ENCODE measurements at regions not wholly inside any gene's neighbourhood (a gene's known extent, or its start where the extent isn't known, plus 50 kb on each side); places are given as distances from the start of the nearest gene placed in this dataset.

- no peak for DNase-seq
- H3K4me3 ChIP-seq, result no peak overlapping the region
- H3K9me3 ChIP-seq, result no peaks in the 10 kb centered on the region
- peaks cover 0 to 8% of the 10 kb centered on the region in 2 donors for H3K27me3 ChIP-seq
- H3K4me1 ChIP-seq, result no peaks in the 10 kb centered on the region
- no peaks in the 10 kb centered on the region for H3K36me3 ChIP-seq
- TF ChIP-seq, protein P1, sequence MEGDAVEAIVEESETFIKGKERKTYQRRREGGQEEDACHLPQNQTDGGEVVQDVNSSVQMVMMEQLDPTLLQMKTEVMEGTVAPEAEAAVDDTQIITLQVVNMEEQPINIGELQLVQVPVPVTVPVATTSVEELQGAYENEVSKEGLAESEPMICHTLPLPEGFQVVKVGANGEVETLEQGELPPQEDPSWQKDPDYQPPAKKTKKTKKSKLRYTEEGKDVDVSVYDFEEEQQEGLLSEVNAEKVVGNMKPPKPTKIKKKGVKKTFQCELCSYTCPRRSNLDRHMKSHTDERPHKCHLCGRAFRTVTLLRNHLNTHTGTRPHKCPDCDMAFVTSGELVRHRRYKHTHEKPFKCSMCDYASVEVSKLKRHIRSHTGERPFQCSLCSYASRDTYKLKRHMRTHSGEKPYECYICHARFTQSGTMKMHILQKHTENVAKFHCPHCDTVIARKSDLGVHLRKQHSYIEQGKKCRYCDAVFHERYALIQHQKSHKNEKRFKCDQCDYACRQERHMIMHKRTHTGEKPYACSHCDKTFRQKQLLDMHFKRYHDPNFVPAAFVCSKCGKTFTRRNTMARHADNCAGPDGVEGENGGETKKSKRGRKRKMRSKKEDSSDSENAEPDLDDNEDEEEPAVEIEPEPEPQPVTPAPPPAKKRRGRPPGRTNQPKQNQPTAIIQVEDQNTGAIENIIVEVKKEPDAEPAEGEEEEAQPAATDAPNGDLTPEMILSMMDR (IDR thresholded peaks at IDR 0.05), result no peak
- no peak for TF ChIP-seq POLR2A (IDR thresholded peaks at IDR 0.05)
- no peak overlapping the region for H3K27ac ChIP-seq
Measured at GRCh38 chr17:79220713-79221291, 146.2 kb downstream of the ENGASE start.

DNA sequence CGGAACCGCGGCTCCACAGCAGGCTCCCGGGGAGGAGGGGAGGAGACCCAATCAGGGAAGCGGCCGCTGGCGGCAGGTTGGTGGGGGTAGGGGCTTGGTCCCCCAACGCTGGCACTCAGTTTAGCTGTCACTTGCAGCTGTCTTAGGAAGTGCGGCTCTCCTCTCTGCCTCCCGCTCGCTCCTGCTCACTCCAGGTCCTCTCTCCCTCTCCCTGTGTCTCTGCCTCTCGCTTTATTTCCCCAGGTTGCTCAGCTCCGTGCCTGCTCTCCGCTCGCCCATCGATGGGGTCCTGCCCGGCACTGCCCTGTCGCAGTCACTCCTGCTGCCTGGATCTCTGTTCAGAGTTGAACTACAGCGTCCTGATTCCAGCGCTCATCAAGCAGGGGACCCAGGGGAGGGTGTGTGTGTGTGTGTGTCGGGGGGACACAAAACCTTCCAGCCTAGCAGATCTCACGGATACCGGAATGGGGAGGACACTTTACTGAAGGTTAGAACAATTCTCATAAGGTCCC, 145.6 kb downstream of the ENGASE start:
- TF ChIP-seq, protein P1 (IDR thresholded peaks at IDR 0.05), result no peak
- TF ChIP-seq POLR2A (IDR thresholded peaks at IDR 0.05), result no peak
- Histone ChIP-seq H3K27me3 (peaks cover 0 to 8% of the 10 kb centered on the region in 2 donors), H3K36me3 (no peaks in the 10 kb centered on the region), H3K27ac (no peak overlapping the region), H3K9me3 (no peaks in the 10 kb centered on the region), H3K4me1 (no peaks in the 10 kb centered on the region), H3K4me3 (no peak overlapping the region)
- no peak for DNase-seq

DNA sequence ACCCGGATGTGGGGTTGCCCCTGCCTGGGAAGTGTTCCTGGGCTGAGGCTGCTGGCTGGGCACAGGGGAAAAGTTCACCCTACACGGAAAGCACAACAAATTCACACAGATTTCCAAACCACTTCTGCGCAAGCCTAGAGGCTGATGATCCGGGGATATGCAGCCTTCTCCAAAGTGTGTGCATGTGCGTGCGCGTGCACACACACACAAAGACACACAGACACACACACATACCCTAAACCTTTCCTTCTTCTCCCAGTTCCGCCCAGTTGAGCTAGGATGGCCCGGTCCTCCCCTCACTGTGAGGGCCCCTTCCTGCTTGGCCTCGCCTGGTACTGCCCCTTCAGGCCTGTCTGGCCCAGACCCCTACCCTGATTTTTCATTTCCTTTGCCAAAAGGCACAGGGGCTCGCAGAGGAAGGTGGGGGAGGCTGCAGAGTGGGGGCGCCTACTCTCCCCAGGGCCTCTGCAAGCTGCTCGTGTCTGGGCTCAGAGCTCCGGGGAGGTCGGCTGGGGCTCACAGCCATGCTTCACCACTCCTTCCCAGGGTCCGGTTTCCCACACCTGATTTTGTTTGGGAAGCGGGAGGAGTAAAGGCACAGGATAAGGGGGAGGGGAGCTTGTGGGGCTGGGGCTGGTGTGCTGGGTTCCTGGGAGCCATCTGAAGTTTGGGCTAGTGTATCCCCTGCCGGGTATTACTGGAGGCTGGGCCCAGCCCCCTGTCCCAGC, 144.7 kb downstream of the ENGASE start:
- no peaks in the 10 kb centered on the region for H3K36me3 ChIP-seq
- DNase-seq, result no peak
- H3K27ac ChIP-seq, result no peak overlapping the region
- TF ChIP-seq, protein P1 (IDR thresholded peaks at IDR 0.05), result no peak
- no peak for TF ChIP-seq POLR2A (IDR thresholded peaks at IDR 0.05)
- no peaks in the 10 kb centered on the region for H3K9me3 ChIP-seq
- no peaks in the 10 kb centered on the region for H3K4me1 ChIP-seq
- H3K27me3 ChIP-seq, result peaks cover 0 to 8% of the 10 kb centered on the region in 2 donors
- no peak overlapping the region for H3K4me3 ChIP-seq

GRCh38 chr17:79218825-79219200, 144.2 kb downstream of the ENGASE start:
- no peak for DNase-seq
- no peak overlapping the region for H3K27ac ChIP-seq
- H3K4me3 ChIP-seq, result no peak overlapping the region
- H3K27me3 ChIP-seq, result peaks cover 0 to 8% of the 10 kb centered on the region in 2 donors
- no peaks in the 10 kb centered on the region for H3K9me3 ChIP-seq
- H3K4me1 ChIP-seq, result no peaks in the 10 kb centered on the region
- TF ChIP-seq, protein P1 (IDR thresholded peaks at IDR 0.05), result no peak
- no peak for TF ChIP-seq POLR2A (IDR thresholded peaks at IDR 0.05)
- H3K36me3 ChIP-seq, result no peaks in the 10 kb centered on the region

GRCh38 chr17:79218175-79218824, 143.7 kb downstream of the ENGASE start:
- TF ChIP-seq, protein P1 (IDR thresholded peaks at IDR 0.05), result no peak
- no peak for TF ChIP-seq POLR2A (IDR thresholded peaks at IDR 0.05)
- Histone ChIP-seq H3K4me3 (no peak overlapping the region), H3K27me3 (peaks cover 0 to 8% of the 10 kb centered on the region in 2 donors), H3K9me3 (no peaks in the 10 kb centered on the region), H3K36me3 (no peaks in the 10 kb centered on the region), H3K4me1 (no peaks in the 10 kb centered on the region), H3K27ac (no peak overlapping the region)
- no peak for DNase-seq
